Neural cell (in vitro differentiated cells): ENCODE measurements at regions not wholly inside any gene's neighbourhood (a gene's known extent, or its start where the extent isn't known, plus 50 kb on each side); places are given as distances from the start of the nearest gene placed in this dataset.

Source experiments
- H2AFZ ChIP-seq: fragments of 200-600, 300-800 bp; sonication (generic), shearing (Covaris generic); 2 replicates; pipeline ENCODE4 v1.6.0; 2014; ENCODE audit warnings: low read depth, mild to moderate bottlenecking, antibody characterized with exemption, low read length, moderate library complexity
- H3F3A ChIP-seq: fragments of 200-600 bp; shearing (Covaris generic); 2 replicates; pipeline ENCODE4 v1.6.1; 2016; ENCODE audit warnings: mild to moderate bottlenecking, moderate library complexity, mixed read lengths, antibody characterized with exemption, low read length; ENCODE audit not compliant: insufficient read depth, poor library complexity, severe bottlenecking
- H3K27ac ChIP-seq: fragments of 200-600, 300-800 bp; sonication (generic), shearing (Covaris generic); 2 replicates; pipeline ENCODE4 v1.5.1; 2014; ENCODE audit warnings: mild to moderate bottlenecking, low read length, moderate library complexity
- H3K27me3 ChIP-seq: fragments of 300-800, 200-600 bp; sonication (generic), shearing (Covaris generic); 2 replicates; pipeline ENCODE4 v1.6.0; 2014; ENCODE audit warnings: mild to moderate bottlenecking, low read depth, low read length, moderate library complexity; ENCODE audit not compliant: insufficient read depth
- H3K36me3 ChIP-seq: fragments of 300-800, 200-600 bp; sonication (generic), shearing (Covaris generic); 2 replicates; pipeline ENCODE4 v1.5.1; 2014; ENCODE audit warnings: mild to moderate bottlenecking, antibody characterized with exemption, low read length, moderate library complexity; ENCODE audit not compliant: insufficient read depth
- H3K4me2 ChIP-seq: fragments of 300-800, 200-600 bp; sonication (generic), shearing (Covaris generic); 2 replicates; pipeline ENCODE4 v1.6.0; 2014; ENCODE audit warnings: mild to moderate bottlenecking, low read length
- H3K4me3 ChIP-seq: fragments of 300-800, 200-600 bp; sonication (generic), shearing (Covaris generic); 2 replicates; pipeline ENCODE4 v1.5.1; 2014; ENCODE audit warnings: mild to moderate bottlenecking, low read length, moderate library complexity
- H3K79me2 ChIP-seq: fragments of 200-600 bp; shearing (Covaris generic); replicated peaks from 2 replicates; pipeline ENCODE4 v1.6.0; 2014; ENCODE audit warnings: mild to moderate bottlenecking, low read length, moderate library complexity; ENCODE audit not compliant: insufficient read depth
- H3K9ac ChIP-seq: fragments of 300-800, 200-600 bp; sonication (generic), shearing (Covaris generic); 2 replicates; pipeline ENCODE4 v1.6.1; 2016; ENCODE audit warnings: mild to moderate bottlenecking, low read length, mixed read lengths
- H3K9me2 ChIP-seq: fragments of 200-600 bp; shearing (Covaris generic); 2 replicates; pipeline ENCODE4 v1.6.1; 2016; ENCODE audit warnings: mild to moderate bottlenecking, low read length, mixed read lengths; ENCODE audit not compliant: insufficient read depth
- H3K9me3 ChIP-seq: fragments of 200-600, 300-800 bp; sonication (generic), shearing (Covaris generic); 2 replicates; pipeline ENCODE4 v1.6.1; 2016; ENCODE audit warnings: mild to moderate bottlenecking, mixed run types, low read length, moderate library complexity, mixed read lengths
- H4K20me1 ChIP-seq: fragments of 200-600 bp; shearing (Covaris generic); 2 replicates; pipeline ENCODE4 v1.6.1; 2016; ENCODE audit warnings: mild to moderate bottlenecking, mixed run types; ENCODE audit not compliant: insufficient read depth
- CTCF ChIP-seq: fragments of 450-650 bp; IDR thresholded peaks from 2 replicates; pipeline ENCODE4 v1.5.1; 2014; ENCODE audit warnings: antibody characterized with exemption, mild to moderate bottlenecking, moderate library complexity; ENCODE audit not compliant: poor library complexity, severe bottlenecking
- EP300 ChIP-seq: fragments of 450-650 bp; conservative IDR thresholded peaks from 2 replicates; pipeline ENCODE4 v1.6.1; 2014; ENCODE audit warnings: antibody characterized with exemption, mild to moderate bottlenecking, moderate library complexity; ENCODE audit not compliant: poor library complexity, severe bottlenecking
- EZH2 ChIP-seq: fragments of 200-600, 300-800 bp; shearing (Covaris generic), sonication (generic); IDR thresholded peaks from 2 replicates; pipeline ENCODE4 v1.6.1; 2014; ENCODE audit warnings: antibody characterized with exemption, low read length, borderline replicate concordance, mild to moderate bottlenecking; ENCODE audit not compliant: insufficient read depth, poor library complexity, severe bottlenecking
- MXI1 ChIP-seq: fragments of 450-650 bp; conservative IDR thresholded peaks from 2 replicates; pipeline ENCODE4 v1.6.1; 2014; ENCODE audit warnings: antibody characterized with exemption, mild to moderate bottlenecking; ENCODE audit not compliant: poor library complexity, severe bottlenecking
- POLR2AphosphoS5 ChIP-seq: IDR thresholded peaks from 2 replicates; pipeline ENCODE4 v1.6.1; 2012
- RAD21 ChIP-seq: fragments of 450-650 bp; conservative IDR thresholded peaks from 2 replicates; pipeline ENCODE4 v1.6.1; 2014; ENCODE audit warnings: antibody characterized with exemption, mild to moderate bottlenecking, moderate library complexity
- REST ChIP-seq: IDR thresholded peaks from 2 replicates; pipeline ENCODE4 v1.6.1; 2012; ENCODE audit warnings: borderline replicate concordance
- SMC3 ChIP-seq: fragments of 450-650 bp; conservative IDR thresholded peaks from 2 replicates; pipeline ENCODE4 v1.6.1; 2014; ENCODE audit warnings: antibody characterized with exemption, mild to moderate bottlenecking, moderate library complexity; ENCODE audit not compliant: poor library complexity
- TAF1 ChIP-seq: IDR thresholded peaks from 2 replicates; pipeline ENCODE4 v1.6.1; 2012; ENCODE audit warnings: low read depth

- Histone ChIP-seq H3K36me3 (no peaks in the 10 kb centered on the region), H3K79me2 (no peaks in the 10 kb centered on the region)
Observed at GRCh38 chr4:104211657-104212056, 283.0 kb downstream of the CXXC4 start.

GRCh38 chr4:104210420-104210819 is 284.3 kb downstream of the CXXC4 start:
- no peaks in the 10 kb centered on the region for H3K9me2 ChIP-seq
- H3K79me2 ChIP-seq = no peaks in the 10 kb centered on the region
- no peak overlapping the region for H3K9ac ChIP-seq
- no peaks in the 10 kb centered on the region for H3K9me3 ChIP-seq
- no peak overlapping the region for H3K4me3 ChIP-seq
- no peaks in the 10 kb centered on the region for H3K36me3 ChIP-seq
- no peaks in the 10 kb centered on the region for H3K27me3 ChIP-seq
- no peaks in the 10 kb centered on the region for H3F3A ChIP-seq
- no peak overlapping the region for H3K27ac ChIP-seq
- no peak overlapping the region for H2AFZ ChIP-seq
- no peak overlapping the region for H3K4me2 ChIP-seq
- H4K20me1 ChIP-seq = no peaks in the 10 kb centered on the region
- TF ChIP-seq EZH2 (no peak), SMC3 (no peak), CTCF (no peak), REST (no peak), RAD21 (no peak), POLR2AphosphoS5 (no peak), MXI1 (no peak)

More at GRCh38 chr4:104211657-104212056, 283.0 kb downstream of the CXXC4 start:
- no peak overlapping the region for H3K27ac ChIP-seq
- no peaks in the 10 kb centered on the region for H3F3A ChIP-seq
- H3K27me3 ChIP-seq = no peaks in the 10 kb centered on the region
- no peaks in the 10 kb centered on the region for H3K9me2 ChIP-seq
- no peaks in the 10 kb centered on the region for H4K20me1 ChIP-seq
- TF ChIP-seq MXI1 (no peak), EZH2 (no peak), TAF1 (no peak), RAD21 (no peak), EP300 (no peak), REST (no peak), POLR2AphosphoS5 (no peak), CTCF (no peak), SMC3 (no peak)
- H3K9me3 ChIP-seq = no peaks in the 10 kb centered on the region
- no peak overlapping the region for H3K4me3 ChIP-seq
- no peak overlapping the region for H3K4me2 ChIP-seq
- no peak overlapping the region for H3K9ac ChIP-seq
- no peak overlapping the region for H2AFZ ChIP-seq
